BJ (cell line): ENCODE measurements at regions not wholly inside any gene's neighbourhood (a gene's known extent, or its start where the extent isn't known, plus 50 kb on each side); places are given as distances from the start of the nearest gene placed in this dataset.

ENCODE experiments used
- CTCF ChIA-PET: fragments of 350-600 bp; formaldehyde crosslinking; extraction: SDS; loops from one replicate; lab custom pipeline; 2021; ENCODE audit warnings: antibody characterized with exemption, inconsistent platforms; lab: Yijun Ruan, JAX
- POLR2A ChIA-PET: fragments of 300-600 bp; sonication (Branson Sonifier 250); formaldehyde crosslinking; extraction: SDS; loops from one replicate; lab custom pipeline; 2021; ENCODE audit warnings: antibody characterized with exemption; lab: Charles Lee
- DNase-seq: peaks from one replicate; pipeline ENCODE4 v3.0.0-alpha.2; 2011; ENCODE audit warnings: low read depth
- H3K27me3 ChIP-seq: 2 replicates; pipeline ENCODE4 v1.6.0; 2011; ENCODE audit warnings: low read length; ENCODE audit not compliant: control insufficient read depth, insufficient read depth
- H3K36me3 ChIP-seq: 2 replicates; pipeline ENCODE4 v1.5.1; 2011; ENCODE audit warnings: low read length; ENCODE audit not compliant: control insufficient read depth, insufficient read depth
- H3K4me3 ChIP-seq: 2 replicates; pipeline ENCODE4 v1.5.1; 2011; ENCODE audit warnings: low read depth, mild to moderate bottlenecking, control low read depth, low read length
- CTCF ChIP-seq: IDR thresholded peaks from 2 replicates; pipeline ENCODE4 v1.5.1; 2011; ENCODE audit warnings: low read depth, mild to moderate bottlenecking, control low read depth, inconsistent platforms, low read length, moderate library complexity; ENCODE audit not compliant: insufficient read depth

GRCh38 chr7:81604075-81604807, 165.6 kb downstream of the HGF start:
- Histone ChIP-seq H3K36me3 (no peaks in the 10 kb centered on the region), H3K27me3 (no peaks in the 10 kb centered on the region), H3K4me3 (no peak overlapping the region)
- DNase-seq: no peak
- no peak for TF ChIP-seq CTCF
- CTCF ChIA-PET: interaction anchor here (0.6 kb wide), 1 partner anchor 13 kb away, joined by 3 read pairs; no protein-coding TSS in a partner anchor
- POLR2A ChIA-PET: no interaction called here

DNA sequence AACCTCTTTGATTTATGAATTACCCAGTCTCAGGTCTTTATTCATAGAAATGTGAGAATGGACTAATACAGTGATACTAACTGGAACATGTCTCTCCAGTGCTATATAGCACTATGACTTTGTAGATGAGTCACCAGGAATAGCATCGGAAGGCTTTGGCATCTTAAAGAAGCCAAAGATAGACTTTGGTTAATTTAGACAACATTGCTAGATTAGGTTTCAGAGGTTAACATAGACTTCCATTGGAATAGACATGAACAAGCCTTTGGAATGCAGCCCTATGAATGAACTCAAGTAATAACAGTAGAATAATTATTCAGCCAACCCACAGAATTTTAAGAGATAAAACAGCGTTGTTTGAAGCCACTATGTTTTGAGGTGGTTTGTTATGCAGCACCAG, 169.2 kb downstream of the HGF start:
- peak; percentile 45 for DNase-seq
- CTCF ChIA-PET: no interaction called here
- no peak overlapping the region for H3K4me3 ChIP-seq
- TF ChIP-seq CTCF: no peak
- no peaks in the 10 kb centered on the region for H3K36me3 ChIP-seq
- H3K27me3 ChIP-seq: no peaks in the 10 kb centered on the region
- POLR2A ChIA-PET: no interaction called here

- CTCF ChIA-PET: interaction anchor here (0.6 kb wide), 1 partner anchor 92 kb away, joined by 3 read pairs; no protein-coding TSS in a partner anchor
- no peaks in the 10 kb centered on the region for H3K36me3 ChIP-seq
Observed at GRCh38 chr7:81598951-81599350, 170.9 kb downstream of the HGF start.

GRCh38 chr7:81594767-81595166, 175.1 kb downstream of the HGF start:
- TF ChIP-seq CTCF: no peak
- Histone ChIP-seq H3K4me3 (no peak overlapping the region), H3K36me3 (no peaks in the 10 kb centered on the region), H3K27me3 (no peaks in the 10 kb centered on the region)
- CTCF ChIA-PET: no interaction called here
- POLR2A ChIA-PET: no interaction called here
- DNase-seq: no peak

More at GRCh38 chr7:81598951-81599350, 170.9 kb downstream of the HGF start:
- POLR2A ChIA-PET: no interaction called here
- Histone ChIP-seq H3K4me3 (no peak overlapping the region), H3K27me3 (no peaks in the 10 kb centered on the region)
- no peak for TF ChIP-seq CTCF
- no peak for DNase-seq

DNA sequence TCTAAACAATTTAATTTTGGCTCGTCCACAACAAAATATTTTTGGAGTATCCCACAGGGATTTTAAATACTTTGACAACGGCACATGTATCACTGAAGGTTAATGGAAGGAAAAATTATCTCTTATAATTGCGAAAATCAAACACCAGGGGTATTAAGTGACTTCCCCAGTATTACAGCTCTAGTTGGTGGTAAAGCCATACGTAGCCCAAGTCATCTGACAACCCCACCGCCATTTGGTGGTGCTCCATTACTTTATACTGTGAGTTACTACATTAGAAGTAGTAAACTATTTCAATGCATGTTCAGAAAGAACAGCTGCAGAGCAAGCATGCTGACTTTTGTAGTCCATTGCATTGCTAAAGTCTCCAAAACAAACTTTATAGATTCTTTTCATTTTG, 179.7 kb downstream of the HGF start:
- DNase-seq: no peak
- H3K36me3 ChIP-seq: no peaks in the 10 kb centered on the region
- TF ChIP-seq CTCF: no peak
- no peaks in the 10 kb centered on the region for H3K27me3 ChIP-seq
- POLR2A ChIA-PET: no interaction called here
- CTCF ChIA-PET: interaction anchor here (1.0 kb wide), 1 partner anchor 207 kb away, joined by 3 read pairs; no protein-coding TSS in a partner anchor
- H3K4me3 ChIP-seq: no peak overlapping the region
